Liver (tissue), 3 donors: ENCODE measurements at regions not wholly inside any gene's neighbourhood (a gene's known extent, or its start where the extent isn't known, plus 50 kb on each side); places are given as distances from the start of the nearest gene placed in this dataset.

Experiments used
- EGR1 ChIP-seq, 2 donors: IDR thresholded peaks; 2 replicates each; pipeline ENCODE4 v1.6.1; 2016 to 2018; ENCODE audit warnings: antibody characterized with exemption in 2 of 2, low read depth in 2 of 2
- GABPA ChIP-seq, 2 donors: IDR thresholded peaks in 1 of 2; conservative IDR thresholded peaks in 1 of 2; 2 replicates each; pipeline ENCODE4 v1.6.1; 2016; ENCODE audit warnings: antibody characterized with exemption in 2 of 2, mild to moderate bottlenecking in 1 of 2, moderate library complexity in 1 of 2
- HNF4G ChIP-seq: IDR thresholded peaks from 2 replicates; pipeline ENCODE4 v1.6.1; 2016; ENCODE audit warnings: antibody characterized with exemption
- NR2F2 ChIP-seq: IDR thresholded peaks from 2 replicates; pipeline ENCODE4 v1.6.1; 2016; ENCODE audit warnings: antibody characterized with exemption
- RAD21 ChIP-seq, 2 donors: IDR thresholded peaks; 2 replicates each; pipeline ENCODE4 v1.6.1; 2016; ENCODE audit warnings: antibody characterized with exemption in 2 of 2, mild to moderate bottlenecking in 2 of 2
- RXRA ChIP-seq, 2 donors: IDR thresholded peaks; 2 replicates each; pipeline ENCODE4 v1.6.1; 2017 to 2018; ENCODE audit warnings: antibody characterized with exemption in 2 of 2, mild to moderate bottlenecking in 1 of 2
- SP1 ChIP-seq: IDR thresholded peaks from 2 replicates; pipeline ENCODE4 v1.6.1; 2018; ENCODE audit warnings: antibody characterized with exemption, mild to moderate bottlenecking
- TAF1 ChIP-seq: conservative IDR thresholded peaks from 2 replicates; pipeline ENCODE4 v1.6.1; 2016; ENCODE audit warnings: antibody characterized with exemption, mild to moderate bottlenecking
- YY1 ChIP-seq: IDR thresholded peaks from 2 replicates; pipeline ENCODE4 v1.6.1; 2016; ENCODE audit warnings: antibody characterized with exemption, mild to moderate bottlenecking
- TF ChIP-seq, protein P1 (sequence below): fragments of 150-350 bp; IDR thresholded peaks from 2 replicates; pipeline ENCODE4 v1.5.1; 2017; ENCODE audit warnings: improper control_type of control experiment, low read depth, low read length; ENCODE audit not compliant: missing input control
- TF ChIP-seq, protein P2 (sequence below): IDR thresholded peaks from 2 replicates; pipeline ENCODE4 v1.6.1; 2016; ENCODE audit warnings: antibody characterized with exemption
- TF ChIP-seq, protein P3 (sequence below): IDR thresholded peaks from 2 replicates; pipeline ENCODE4 v1.6.1; 2016; ENCODE audit warnings: antibody characterized with exemption, mild to moderate bottlenecking
- donor health status: healthy.
- donor health status: healthy.

DNA sequence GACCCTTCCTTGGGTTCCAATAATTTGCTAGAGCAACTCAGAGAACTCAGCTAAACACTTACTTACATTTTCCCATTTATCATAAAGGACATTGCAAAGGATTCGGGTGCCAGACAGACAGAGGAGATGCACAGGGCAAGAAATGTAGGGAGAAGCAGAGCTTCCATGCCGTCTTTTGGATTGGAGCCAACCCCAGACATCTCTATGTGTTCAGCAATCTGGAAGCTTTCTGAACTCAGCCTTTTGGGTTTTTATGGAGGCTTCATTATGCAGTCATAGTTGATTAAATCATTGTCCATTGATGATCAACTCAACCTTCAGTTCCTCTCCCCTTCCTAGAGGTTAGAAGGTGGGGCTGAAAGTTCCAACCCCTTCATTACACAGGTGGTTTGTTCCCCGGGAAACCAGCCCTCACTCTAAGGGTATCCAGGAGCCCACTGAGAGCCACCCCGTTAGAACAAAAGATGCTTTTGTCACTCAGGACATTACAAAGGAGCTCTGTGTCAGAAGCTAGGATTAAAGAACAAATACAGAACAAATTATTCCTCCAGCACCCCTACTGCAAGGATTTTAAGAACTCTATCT is 211.9 kb upstream of the VSTM2A start:
- TF ChIP-seq, protein P1, sequence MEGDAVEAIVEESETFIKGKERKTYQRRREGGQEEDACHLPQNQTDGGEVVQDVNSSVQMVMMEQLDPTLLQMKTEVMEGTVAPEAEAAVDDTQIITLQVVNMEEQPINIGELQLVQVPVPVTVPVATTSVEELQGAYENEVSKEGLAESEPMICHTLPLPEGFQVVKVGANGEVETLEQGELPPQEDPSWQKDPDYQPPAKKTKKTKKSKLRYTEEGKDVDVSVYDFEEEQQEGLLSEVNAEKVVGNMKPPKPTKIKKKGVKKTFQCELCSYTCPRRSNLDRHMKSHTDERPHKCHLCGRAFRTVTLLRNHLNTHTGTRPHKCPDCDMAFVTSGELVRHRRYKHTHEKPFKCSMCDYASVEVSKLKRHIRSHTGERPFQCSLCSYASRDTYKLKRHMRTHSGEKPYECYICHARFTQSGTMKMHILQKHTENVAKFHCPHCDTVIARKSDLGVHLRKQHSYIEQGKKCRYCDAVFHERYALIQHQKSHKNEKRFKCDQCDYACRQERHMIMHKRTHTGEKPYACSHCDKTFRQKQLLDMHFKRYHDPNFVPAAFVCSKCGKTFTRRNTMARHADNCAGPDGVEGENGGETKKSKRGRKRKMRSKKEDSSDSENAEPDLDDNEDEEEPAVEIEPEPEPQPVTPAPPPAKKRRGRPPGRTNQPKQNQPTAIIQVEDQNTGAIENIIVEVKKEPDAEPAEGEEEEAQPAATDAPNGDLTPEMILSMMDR = no peak
- TF ChIP-seq, protein P2, sequence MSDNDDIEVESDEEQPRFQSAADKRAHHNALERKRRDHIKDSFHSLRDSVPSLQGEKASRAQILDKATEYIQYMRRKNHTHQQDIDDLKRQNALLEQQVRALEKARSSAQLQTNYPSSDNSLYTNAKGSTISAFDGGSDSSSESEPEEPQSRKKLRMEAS = no peak
- TF ChIP-seq HNF4G (no peak), RAD21 (IDR thresholded peaks at IDR 0.05) (no peak), RXRA (IDR thresholded peaks at IDR 0.05) (no peak), GABPA (IDR thresholded peaks at IDR 0.05 in 1 of 2, conservative IDR thresholded peaks at IDR 0.05 in 1 of 2) (no peak), NR2F2 (no peak), TAF1 (no peak), EGR1 (IDR thresholded peaks at IDR 0.05; ENCODE audit: low read depth in 2 of 2) (no peak), YY1 (no peak), SP1 (no peak)
- TF ChIP-seq, protein P3, sequence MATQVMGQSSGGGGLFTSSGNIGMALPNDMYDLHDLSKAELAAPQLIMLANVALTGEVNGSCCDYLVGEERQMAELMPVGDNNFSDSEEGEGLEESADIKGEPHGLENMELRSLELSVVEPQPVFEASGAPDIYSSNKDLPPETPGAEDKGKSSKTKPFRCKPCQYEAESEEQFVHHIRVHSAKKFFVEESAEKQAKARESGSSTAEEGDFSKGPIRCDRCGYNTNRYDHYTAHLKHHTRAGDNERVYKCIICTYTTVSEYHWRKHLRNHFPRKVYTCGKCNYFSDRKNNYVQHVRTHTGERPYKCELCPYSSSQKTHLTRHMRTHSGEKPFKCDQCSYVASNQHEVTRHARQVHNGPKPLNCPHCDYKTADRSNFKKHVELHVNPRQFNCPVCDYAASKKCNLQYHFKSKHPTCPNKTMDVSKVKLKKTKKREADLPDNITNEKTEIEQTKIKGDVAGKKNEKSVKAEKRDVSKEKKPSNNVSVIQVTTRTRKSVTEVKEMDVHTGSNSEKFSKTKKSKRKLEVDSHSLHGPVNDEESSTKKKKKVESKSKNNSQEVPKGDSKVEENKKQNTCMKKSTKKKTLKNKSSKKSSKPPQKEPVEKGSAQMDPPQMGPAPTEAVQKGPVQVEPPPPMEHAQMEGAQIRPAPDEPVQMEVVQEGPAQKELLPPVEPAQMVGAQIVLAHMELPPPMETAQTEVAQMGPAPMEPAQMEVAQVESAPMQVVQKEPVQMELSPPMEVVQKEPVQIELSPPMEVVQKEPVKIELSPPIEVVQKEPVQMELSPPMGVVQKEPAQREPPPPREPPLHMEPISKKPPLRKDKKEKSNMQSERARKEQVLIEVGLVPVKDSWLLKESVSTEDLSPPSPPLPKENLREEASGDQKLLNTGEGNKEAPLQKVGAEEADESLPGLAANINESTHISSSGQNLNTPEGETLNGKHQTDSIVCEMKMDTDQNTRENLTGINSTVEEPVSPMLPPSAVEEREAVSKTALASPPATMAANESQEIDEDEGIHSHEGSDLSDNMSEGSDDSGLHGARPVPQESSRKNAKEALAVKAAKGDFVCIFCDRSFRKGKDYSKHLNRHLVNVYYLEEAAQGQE = no peak
